Right ventricle myocardium inferior (tissue), 1 donor: ENCODE measurements at regions not wholly inside any gene's neighbourhood (a gene's known extent, or its start where the extent isn't known, plus 50 kb on each side); places are given as distances from the start of the nearest gene placed in this dataset.

Experiments
- ATAC-seq: fragments of 200-7000 bp; cut with Tn5 transposase; one replicate; pipeline ENCODE4 v1.9.1; 2020; ENCODE audit warnings: mild to moderate bottlenecking, moderate library complexity
- DNase-seq: peaks from one replicate; pipeline ENCODE4 v3.0.0; 2021; ENCODE audit errors: missing footprints
- intact Hi-C: fragments of 100-400 bp; cut with DNase I; formaldehyde crosslinking; loops from one replicate; pipeline ENCODE4 v1.11.0; 2022
- donor health status: DM: no; HTN: yes; CAD: no; lungs with severe emphysema.

DNA sequence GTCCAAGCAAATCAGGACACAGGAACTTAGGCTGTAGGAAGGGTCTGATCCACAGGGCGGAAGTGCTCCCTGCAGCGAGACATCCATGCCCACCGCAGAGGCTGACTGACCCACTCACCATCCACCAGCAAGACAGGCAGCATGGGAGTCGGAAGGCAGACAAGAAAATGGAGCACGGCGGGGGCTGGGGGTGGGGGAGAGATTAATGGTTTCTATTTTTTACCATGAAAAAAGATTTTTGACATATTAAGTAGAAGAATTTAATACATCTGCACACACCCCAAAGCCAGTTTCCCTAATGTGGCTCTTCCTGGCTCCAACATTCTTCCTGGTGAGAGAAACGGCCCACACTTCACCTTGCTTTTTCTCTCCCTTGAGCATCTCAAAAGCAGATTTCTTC lies 55.1 kb upstream of the ST8SIA3 start:
- DNase-seq: no peak
- ATAC-seq: no peak
- intact Hi-C loops: no loop called here

DNA sequence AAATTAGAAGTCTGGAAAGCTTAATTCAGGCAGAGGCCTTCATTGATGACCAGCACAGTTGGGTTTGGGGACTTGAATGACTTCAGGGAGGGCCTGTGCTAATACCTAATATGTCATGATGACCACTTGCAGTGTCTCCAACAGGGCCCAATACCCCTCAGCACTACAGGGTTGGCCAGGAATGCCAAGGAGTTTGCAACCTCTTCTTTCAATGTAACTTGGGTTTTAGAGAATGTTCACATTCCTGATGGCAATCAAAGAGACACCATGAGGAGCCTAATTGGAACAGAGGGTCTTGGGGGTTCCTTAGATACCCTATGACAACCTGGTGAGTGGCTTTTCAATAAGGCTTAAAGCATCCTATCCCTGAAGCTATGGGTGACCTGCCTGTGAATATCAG lies 52.4 kb upstream of the ST8SIA3 start:
- ATAC-seq (no peak), DNase-seq (no peak)
- intact Hi-C loops: no loop called here

DNA sequence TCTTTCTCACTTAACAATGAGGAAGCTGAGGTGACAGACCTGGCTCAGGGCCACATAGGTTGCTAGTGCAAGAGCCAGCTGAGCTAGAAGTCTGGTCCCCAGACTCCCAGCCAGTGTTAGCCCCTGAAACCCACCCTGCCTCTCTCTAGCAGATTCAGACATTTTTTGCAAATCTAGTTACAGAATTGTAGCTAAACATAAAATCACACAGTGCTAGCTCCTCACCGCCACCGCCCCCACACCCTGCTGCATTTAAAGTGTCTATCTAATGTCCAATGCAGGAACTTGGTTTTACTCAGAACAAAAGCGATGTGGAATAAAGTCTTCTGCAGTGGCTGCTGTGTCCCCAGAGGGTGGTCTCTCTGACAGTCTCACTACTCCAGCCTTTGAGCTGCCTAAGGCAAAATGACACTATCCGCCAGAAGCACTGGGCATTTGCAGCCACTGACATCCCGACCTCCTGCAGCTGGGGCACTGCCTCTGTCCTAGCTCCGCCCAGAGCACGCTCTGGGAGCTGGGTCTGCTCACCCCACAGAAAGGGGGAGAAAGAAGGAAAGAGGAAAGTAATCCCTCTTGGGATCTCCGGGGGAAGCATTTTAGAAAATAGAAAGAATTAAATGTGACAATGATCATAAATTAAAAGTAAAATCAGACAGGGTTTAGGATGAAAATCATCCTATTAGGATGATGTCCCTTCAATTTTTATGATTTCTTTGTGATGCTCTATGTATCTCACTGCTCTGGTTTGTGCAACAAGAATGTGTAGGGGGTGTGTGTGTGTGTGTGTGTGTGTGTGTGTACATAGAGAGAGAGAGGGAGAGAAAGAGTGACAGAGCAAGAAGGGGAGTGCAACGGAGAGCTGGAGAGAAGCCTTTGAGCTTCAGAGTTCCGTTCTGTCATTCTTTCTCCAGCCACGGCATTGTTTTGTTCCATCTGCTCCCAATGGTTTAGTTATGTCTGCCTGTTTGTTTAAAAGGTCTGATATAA lies 50.5 kb upstream of the ST8SIA3 start:
- ATAC-seq (no peak), DNase-seq (no peak)
- intact Hi-C loops: no loop called here
